HG02852 (cell line): ENCODE measurements at regions not wholly inside any gene's neighbourhood (a gene's known extent, or its start where the extent isn't known, plus 50 kb on each side); places are given as distances from the start of the nearest gene placed in this dataset.

Experiments used
- ATAC-seq: cut with Tn5 transposase; IDR thresholded peaks from one replicate; pipeline ENCODE4 v1.9.1; 2021; ENCODE audit warnings: mild to moderate bottlenecking, moderate library complexity; ENCODE audit not compliant: unreplicated experiment

DNA sequence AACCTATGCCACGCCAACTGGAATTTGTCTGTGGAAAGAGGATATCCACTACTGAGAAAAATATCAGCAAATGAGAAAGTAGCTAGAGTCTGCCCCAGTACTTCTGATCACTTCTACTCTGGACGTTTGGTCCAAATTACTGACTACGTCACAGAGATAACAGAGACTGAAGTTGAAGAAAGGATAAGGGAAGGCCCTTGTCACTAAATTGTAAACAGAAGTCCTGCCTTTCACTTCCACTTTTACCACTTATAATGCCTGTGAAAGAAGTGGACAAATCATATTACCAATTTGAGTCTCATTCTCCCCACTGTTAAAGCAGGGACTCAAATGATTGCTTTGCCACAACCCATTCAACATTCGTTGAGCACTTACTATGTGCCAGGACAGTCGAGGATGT is 173.9 kb upstream of the ERBB4 start:
- no peak for ATAC-seq

DNA sequence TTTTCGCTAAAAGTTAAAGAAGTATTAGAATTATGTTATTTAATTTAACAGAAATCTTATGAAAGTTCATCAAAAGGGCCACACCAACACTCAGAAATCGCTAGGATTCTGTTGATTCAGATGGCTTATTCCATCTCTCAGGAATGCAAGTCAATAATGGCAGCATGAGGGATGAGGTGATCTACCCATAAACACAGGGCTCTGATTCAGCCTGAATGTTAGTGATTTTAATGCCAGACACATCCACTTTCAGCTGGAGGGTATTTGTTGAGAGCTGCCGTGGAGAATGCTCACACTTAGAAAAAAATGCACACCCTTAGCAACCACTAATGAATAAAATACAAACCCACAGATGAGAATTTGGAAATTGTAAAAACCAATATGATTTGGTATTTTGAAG is 173.3 kb upstream of the ERBB4 start:
- no peak for ATAC-seq

DNA sequence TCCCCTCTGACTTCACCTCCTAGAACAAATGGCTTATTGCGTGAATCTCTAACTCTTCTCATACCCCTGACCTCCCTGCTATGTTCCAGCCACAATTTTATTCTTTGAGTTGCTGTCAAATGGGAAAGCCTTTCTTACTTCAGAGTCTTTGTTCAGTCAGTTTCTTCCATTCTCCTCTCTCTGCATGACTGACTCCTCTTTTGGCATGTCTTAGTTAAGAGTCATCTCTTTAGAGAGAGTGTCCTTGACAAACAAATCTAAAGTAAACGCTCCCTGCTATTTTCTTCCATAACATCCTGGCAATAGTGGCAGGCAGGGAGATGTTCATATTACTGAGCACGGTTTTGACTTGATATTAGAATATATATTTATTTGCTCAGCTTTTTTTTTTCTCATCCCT is 170.7 kb upstream of the ERBB4 start:
- no peak for ATAC-seq

DNA sequence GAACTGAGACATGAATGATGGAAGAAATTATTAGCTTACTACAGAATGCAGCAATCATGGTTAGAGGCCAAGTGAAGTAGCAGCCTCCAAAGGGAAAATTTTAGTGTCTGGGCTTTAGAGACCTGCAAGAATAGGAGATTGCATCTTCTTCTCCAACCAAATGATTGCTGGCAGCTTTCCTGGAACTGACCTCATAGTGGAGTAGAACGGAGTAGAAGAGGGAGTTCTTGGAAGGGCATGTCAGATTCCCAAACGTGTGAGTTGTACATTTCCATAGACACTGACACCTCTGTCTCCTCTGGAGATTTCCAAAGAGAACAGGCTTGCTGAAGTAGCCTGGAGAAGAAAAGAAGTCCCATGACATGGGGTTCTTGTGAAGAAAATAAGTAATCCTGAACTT is 169.8 kb upstream of the ERBB4 start:
- ATAC-seq = no peak

DNA sequence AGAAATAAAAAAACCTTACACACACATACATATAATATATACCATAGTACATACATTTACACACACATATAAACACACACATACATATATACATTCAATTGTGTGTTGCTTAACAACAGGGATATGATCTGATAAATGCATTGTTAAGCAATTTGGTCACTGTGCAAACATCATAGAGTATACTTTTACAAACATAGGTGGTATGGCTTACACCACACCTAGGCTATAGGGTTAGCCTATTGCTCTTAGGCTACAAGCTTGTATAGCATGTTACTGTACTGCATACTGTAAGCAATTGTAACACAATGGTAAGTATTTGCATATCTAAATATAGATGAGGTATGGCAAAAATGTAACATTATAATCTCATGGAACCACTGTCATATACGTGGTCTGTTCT is 156.8 kb upstream of the ERBB4 start:
- ATAC-seq = no peak

DNA sequence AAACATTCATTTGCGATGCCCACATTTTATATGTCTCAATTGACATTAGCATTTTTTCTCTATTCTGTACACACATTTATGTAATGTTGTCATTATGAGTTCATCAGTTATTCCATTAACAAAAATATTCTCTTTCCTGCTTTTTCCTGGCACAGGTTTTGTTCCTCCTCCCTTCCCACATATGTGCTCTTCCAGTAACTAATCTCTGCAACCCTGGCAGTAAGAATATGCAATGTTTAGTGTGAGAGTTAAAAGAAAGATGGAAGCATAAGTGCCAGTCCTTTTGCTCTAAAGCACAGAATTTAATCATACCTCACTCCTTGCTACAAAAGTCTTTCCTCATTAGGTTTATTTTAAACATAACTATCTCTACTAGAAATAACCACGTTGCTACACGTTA is 155.8 kb upstream of the ERBB4 start:
- no peak for ATAC-seq

DNA sequence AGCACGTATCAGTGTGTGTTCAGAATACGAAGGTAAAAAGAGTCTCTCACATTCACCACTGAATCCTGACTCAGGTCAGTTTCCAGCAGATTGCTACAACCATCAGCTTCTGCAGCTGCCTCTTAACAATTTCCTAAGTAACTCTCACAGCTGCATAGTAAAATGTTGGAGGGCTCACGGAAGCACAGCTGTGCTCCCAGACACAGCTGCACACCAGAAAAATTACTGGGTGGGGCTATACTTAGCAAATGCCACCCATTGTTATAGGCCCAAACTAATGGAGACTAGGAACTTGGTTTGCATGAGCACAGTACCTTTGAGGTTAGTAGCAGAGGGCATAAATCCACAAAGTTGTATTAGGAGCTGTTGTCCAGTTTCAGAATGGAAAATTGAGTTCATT is 153.9 kb upstream of the ERBB4 start:
- no peak for ATAC-seq

DNA sequence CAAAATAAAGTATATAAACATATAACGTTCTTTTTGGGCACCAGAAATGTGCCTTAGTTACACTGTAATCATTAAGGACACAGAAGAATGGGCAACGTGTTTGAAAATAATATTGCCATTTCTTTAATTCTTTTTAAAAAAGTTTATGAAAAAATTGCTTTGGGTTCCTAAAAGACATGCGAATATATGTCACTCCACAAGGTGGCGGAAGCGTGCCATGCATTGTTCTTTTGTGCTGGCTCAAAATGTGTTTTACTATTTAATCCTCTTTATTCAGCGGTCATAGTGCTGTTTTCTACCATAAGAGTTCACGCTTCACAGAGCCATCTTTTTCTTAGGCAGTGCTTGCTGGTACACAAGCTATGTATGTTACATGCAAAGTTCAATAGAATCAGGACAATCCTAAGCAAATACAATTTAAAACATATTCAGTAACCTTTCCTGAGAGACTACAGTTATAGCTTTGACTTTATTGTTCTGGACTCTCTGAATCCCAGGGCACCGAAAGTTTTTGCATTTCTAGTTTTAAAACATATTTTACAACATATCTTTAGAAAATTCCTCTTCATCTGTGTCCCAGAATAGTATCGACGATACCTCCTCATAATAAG is 147.8 kb upstream of the ERBB4 start:
- peak; percentile 56 for ATAC-seq

DNA sequence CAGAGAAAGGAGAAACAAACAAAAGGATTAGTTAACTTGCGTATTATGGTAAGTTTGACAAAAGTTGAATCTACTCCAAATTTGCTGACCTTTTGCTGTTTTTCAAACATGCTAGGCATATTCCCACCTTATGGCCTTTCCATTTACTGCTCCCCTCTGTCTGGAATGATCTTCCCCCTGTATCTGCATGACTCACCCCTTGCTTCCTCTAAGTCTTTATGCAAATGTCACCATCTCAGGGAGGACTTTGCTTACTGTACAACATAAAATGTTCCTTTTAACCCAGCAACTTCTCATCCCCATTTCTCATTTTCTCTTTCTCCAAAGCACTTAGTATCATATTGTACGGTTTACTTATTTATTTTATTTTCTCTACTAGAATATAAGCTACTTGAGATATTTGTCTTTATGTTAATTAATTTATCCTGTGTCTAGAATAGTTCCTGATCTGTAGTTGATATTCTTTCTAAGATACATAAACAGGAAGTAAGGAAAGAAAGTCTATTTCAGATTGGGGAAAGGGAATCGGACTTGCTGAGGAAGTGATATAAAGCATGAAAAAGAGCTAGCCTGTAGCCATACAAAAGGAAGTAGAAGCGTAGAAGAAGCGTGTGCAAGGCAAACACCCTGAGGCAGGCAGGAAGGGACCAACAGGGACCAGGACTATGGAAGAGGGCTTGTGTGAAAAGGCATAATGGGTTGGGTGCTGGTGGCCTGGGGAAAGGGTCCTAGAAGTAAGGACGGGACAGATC is 144.9 kb upstream of the ERBB4 start:
- ATAC-seq = no peak

DNA sequence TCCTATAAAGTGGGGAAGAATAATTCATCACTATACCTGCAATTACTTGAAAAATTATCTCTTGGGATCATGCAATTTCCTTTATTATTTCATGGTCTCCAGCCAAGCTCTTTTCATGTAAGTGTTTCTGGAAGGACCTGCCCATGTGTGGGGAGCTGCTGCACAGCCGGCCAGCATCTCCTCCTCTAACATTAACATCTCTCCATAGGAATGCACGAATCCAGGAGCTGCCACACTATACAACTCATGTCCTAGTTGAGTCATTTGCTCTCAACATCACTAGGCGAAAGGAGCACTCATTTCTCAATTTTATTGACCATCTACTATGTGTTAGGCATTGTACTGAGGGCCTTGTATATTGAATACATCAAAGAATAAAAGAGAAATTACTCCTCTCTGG is 144.3 kb upstream of the ERBB4 start:
- no peak for ATAC-seq

DNA sequence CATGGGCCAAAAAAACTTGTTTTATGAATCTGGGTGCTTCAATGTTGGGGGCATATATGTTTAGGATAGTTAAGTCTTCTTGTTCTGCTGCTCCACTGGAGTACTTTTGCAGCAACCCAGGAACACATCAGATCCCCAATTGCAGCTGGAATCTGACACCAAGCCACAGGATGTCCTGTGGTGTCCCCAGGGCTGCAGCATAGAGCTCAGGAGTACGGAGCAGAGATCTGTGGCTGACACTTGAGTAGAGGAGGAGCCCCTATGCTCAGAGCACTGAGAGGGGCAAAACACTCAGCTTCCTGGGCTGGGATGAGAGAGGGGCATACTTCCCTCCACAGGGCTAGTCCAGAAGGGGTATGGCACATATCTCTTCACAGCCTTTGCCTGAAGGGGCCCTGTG is 138.9 kb upstream of the ERBB4 start:
- ATAC-seq = no peak

DNA sequence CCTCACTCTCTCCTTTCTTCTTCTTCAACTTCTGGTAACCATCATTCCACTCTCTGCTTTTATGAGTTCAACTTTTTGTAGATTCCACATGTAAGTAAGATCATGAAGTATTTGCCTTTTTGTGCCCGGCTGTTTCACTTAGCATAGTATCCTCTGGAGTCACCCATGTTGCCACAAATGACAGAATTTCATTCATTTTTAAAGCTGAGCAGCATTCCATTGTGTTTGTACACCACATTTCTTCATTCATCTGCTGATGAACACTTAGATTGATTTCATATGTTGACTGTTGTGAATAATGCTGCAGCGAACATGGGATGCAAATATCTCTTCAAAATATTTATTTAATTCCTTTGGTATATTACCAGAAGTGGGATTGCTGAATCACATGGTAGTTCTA is 133.6 kb upstream of the ERBB4 start:
- no peak for ATAC-seq

DNA sequence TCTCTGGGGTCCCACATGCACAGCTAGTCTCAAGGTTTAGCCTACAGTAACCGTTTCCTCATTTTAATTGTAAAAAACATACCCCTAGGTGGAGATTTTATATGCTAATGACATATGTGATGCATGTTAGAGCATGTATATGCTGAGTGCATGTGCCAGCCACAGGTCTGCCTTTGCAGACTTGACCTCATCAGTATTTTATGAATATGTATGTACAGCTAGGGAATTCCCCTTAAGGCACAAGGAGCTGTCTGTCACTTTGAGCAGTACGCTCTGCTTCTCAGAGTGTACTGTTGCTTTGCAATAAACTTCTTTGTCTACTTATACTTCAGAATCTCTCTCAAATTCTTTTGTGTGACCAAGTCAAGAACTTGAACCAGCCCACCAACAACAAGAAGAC is 131.2 kb upstream of the ERBB4 start:
- ATAC-seq = no peak

DNA sequence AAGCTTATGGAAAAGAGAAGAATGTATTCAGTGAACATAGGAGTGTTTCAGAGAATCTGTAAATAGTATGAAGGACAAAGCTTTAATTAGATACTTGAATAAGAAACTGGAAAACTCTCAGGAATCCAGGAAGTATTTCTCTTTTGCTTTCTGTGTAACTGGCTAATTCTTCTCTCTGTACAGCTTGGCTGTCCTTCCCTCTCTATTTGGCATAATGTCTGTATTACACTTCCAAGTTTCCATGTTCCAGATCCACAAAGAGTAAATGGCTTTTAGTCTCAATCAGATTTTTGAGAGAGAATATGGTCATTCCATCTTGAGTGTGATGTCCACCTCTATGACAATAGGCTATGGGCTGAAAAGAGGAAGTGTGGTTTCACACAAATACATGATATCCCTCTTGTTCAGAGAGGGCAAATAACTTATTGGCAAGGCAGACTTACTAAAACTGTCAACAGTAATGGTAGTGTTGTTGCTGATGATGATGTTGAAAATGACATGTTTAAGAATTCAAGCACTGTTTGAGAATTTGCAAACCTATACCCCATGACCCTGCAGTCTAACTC is 129.2 kb upstream of the ERBB4 start:
- ATAC-seq = no peak

DNA sequence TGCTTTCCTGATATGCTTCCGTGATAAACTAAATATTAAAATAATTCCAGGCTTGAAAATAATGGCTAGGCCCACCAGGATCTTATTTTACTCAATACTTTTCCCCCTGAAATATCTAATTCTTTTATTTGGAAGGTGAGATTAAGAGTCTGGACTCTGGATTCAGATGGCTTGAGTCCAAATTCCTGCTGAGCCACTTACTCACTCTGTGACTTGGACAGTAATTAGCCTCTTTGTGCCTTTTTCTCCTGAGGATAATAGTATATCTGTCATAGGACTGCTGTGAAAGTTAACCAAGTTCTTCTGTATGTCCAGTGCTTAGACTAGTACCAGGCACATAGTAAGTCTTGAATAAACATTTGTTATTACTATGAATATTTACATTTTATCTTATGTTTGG is 127.3 kb upstream of the ERBB4 start:
- no peak for ATAC-seq

DNA sequence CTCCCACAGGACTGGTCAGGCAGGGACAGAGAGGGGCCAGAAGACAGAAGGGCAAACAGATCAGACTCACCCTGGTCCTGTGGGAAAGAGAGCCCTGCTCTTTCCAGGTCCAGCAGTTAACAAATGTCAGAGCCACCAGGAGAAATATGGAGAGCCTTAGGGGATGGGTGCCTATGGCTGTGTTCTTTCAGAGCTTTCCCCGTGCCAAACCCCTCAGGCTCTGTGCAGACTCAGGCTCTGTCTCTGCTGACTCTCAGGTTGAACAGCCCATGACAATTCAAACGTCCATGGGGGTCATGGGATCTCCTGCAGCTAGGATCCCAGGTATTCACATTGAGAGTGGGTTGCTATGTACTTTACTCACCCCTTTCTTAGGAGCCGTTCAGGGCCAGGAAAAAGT is 120.8 kb upstream of the ERBB4 start:
- ATAC-seq = no peak

DNA sequence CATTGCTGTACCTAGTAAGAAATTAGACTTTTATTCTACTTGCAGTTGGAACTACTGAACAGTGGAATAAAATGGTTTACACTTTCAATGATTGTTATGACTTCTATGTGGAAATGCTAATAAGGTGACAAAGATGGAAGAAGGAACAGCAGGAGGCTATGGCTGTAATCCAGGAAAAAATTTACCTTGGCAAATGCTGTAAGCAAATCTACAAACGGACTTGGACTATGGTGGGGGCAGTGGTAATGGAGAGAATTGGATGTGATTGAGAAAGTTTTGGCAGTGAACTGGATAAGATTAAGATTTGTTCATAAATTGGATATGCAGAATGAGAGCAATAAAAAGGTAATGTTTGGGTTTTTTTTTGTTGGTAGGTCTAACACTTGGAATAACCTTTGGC is 111.0 kb upstream of the ERBB4 start:
- no peak for ATAC-seq

DNA sequence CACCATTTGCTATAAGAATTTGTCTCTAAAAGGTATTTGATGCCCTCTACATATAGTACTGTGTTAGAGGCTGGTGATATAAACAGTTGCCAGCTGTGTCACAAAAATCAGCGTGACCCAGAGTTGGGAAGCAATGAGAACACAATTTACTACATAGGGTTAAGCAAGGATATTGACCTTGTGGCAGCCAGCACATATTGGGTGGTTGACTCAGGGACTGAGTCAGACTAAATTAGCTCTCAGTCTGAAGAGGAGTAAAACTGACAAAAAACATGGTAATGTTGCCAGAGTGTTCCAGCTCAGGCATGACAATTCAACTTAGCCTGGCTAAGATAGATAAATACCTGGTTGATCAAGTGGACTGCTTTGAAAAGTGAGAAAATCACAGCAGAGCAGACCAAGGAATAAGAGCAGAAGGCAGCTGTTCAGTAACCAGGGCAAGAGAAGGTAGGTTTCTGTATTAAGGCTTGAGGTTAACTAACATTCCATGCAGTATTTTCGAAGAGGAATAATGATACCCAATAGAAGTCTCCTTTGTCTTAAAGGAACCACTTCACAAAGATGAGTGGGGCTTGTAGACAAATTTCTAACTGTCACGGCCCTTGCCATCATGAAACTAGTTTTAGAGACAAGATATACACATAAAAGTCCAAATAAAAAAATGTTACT is 108.2 kb upstream of the ERBB4 start:
- ATAC-seq = no peak

DNA sequence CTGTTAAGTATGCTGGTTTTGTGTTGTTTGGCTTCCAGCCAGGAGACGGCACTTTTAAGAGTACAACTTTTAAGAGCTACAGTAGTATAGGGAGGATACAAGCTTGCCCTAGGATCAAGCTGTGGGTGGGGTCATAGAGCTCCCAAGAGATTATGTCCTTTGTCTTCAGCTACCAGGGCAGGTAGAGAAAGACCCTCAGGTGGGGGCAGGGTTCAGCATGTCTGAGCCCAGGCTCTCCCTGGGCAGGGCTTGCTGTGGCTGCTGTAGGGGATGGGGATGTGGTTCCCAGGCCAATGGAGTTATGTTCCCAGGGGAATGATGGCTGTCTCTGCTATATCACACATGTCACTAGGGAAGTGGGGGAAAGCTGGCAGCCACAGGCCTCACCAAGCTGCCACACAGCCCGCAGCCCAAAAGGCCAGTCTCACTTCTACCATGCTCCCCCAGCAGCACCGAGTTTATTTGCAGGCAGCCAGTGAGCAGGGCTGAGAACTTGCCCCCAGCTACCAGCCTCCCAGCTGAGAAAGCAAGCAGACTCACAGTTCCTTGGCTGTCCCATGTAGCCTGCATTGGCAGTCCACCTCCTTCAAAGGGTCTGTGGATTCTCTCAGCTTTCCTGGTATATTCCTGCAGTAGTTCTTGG is 105.7 kb upstream of the ERBB4 start:
- no peak for ATAC-seq

DNA sequence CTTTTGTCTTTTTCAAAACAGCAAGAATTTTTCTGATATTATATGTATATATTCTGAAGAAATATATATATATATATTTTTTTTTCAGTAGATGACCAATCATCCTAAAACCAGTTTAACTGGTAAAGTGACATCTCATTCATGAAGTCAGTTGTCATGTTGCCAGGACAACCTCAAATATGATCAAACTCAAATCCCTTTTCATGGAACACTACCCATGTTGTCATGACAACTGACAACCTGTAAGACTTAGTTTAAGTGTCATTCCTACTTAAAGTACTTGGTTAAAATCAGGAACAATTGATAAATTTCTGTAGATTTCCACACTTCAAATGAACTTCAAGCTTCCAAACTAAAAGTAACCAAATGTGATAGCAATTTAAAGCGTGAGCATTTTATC is 101.8 kb upstream of the ERBB4 start:
- ATAC-seq = no peak

DNA sequence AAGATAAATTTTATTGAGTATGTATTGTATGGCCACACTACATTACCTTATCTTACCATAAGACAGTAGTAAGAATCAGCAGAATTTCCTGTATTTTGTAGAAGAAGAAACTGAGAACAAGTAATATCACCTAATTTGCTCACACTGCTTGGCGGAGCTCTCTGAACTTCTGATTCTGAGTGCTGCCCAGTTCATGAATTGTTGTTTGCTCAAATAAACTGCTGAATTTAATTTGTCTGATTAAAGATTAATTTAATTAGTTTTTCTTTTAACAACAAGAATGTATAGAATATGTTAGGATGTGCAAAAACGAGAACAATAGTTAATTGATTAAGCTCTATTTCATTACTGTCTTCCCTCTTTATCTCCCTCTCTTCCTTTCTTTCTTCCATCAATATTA is 100.1 kb upstream of the ERBB4 start:
- ATAC-seq = no peak

DNA sequence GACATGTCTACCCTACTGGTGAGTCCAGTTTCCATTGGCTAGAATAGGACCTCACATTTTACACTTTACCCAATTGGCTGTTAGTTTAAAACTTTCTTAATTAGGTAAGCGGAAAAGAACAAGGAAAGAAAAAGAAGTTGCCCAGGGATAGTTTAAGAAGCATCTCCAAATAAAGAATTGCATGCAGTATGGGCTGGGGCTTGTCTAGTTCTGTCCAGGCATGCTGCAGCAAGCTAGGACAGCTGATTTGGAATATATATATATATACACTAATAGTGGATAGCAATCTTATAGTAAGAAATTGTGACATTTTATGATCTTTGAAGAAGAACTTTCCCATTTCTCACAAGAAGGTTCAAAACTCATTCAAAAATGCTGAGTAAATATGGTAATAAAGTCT is 90.0 kb upstream of the ERBB4 start:
- no peak for ATAC-seq
